HG02642 (cell line): ENCODE measurements at regions not wholly inside any gene's neighbourhood (a gene's known extent, or its start where the extent isn't known, plus 50 kb on each side); places are given as distances from the start of the nearest gene placed in this dataset.

ENCODE experiments used
- ATAC-seq: cut with Tn5 transposase; IDR thresholded peaks from one replicate; pipeline ENCODE4 v1.9.1; 2021; ENCODE audit warnings: mild to moderate bottlenecking; ENCODE audit not compliant: unreplicated experiment, poor library complexity

DNA sequence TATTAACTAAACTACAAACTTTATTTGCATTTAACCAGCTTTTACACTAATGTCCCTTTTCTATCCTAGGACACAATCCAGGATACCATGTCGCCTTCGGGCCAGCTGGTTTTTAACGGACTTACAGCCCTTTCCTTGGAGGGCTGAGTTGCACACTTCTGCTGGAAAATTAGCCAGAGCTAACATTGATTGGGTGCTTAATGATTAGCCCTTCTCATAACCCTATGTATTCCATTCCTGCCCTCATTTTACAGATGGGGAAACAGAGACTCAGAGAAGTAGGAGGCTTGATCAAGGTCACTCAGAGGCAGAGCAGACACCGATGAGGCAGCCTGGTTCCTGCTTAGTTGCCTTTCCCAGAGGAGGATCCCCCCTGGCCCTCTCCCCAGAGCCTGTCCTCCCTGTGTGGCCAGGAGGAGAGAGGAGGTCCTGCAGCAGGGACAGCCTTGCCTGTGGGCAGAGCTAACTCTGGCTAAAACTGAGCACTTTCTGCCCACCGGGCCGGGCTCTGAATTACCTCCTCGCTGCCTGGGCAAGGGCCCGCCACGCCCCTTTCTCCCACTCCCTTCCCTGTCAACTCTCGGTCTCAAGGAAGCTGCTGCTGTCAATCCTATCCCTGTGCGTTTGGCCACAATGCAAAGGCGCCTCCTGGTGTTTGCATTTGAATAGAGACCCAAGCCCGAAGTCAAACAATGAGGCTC is 59.6 kb upstream of the PAX6 start:
- no peak for ATAC-seq

DNA sequence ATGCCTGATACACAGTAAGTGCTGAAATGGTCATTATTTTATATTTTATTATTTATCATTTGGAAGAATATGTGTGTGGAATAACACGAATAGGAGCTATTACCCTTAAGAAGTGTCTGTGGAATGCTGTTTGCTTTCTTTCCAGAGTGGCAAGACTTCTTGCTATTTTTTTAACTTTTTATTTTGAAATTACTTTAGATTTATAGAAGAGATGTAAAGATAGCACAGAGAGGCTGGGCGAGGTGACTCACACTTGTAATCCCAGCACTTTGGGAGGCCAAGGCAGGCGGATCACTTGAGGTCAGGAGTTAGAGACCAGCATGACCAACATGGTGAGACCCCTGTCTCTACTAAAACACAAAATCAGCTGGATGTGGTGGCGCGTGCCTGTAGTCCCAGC is 58.9 kb upstream of the PAX6 start:
- ATAC-seq = no peak

DNA sequence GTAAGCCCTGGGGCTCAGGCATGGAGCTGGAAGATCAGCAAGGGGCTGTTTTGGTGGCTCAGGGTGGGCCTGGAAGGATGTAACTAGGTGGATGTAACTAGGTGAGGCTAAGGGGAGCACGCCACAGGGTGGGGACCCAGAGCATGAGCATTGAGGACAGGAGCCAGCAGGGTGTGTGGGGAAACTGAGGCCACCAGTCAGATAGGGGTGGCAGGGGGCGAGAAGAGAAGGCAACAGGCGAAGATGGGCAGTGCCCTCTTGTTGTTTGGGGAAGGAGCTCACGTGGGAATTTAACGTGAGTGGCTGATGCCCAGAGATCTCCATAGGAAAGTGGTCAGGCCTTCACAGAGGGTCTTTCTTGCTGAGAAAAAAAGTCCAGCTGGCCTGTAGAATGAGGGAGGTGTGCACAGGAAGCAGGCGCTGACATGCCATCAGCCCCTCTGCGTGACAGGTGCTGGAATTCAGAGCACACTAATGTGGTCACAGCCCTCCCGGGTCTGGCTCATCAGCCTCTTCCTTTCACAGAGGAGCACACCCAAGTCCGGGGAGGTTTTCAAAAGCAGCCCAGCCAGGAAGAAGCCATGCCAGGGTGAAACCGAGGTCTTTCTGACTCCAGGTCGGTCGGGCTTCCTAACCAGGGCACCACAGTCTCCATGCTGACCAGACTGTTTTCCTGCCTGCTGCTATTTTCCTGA is 54.6 kb upstream of the PAX6 start:
- no peak for ATAC-seq

DNA sequence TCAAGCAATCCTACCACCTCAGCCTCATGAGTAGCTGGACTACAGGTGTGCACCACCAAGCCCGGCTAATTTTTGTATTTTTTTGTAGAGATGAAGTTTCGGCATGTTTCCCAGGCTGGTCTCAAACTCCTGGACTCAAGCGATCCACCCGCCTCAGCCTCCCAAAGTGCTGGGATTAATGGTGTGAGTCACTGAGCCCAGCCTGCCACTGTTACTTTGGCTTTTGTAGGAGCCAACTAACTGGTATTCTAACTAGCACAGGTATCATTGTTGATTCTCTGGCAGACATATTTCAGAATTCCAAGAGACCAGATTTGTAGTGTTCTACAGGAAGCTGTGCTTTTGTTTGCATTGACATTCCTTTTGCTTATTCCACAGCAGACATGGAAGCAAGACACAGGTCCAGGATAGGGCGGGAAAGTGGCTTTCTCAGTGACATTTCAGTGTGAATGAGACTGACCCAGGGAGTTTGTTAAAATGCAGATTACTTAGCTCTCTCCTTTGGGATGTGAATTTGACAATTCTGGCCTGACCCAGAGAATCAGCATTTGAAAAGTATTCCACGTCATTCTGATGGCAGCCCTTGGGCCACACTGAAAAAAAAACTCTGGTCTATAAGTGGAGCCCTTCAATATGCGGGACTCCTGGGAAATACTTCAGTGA is 52.2 kb upstream of the PAX6 start:
- no peak for ATAC-seq

DNA sequence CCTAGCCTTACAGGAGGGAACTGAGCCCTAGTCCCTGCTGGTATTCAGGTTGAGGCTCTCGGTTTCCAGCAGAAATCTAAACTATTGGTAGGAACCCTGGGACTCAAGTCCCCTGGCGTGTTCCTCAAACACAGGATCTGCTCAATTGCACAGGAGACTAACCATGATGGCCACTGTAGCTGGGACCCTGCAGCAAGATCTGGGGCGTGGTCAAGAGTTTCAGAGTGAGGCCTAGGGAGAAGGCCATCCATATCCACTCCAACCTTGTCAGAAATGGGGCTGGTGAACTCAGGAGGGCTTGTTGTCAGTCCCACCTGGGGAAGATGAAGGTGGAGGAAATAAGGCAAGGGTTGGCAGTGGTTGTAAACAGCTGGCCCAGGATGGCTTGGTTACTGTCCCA is 49.9 kb upstream of the PAX6 start:
- ATAC-seq = no peak
